Fibroblast of lung (primary cell): ENCODE measurements at regions not wholly inside any gene's neighbourhood (a gene's known extent, or its start where the extent isn't known, plus 50 kb on each side); places are given as distances from the start of the nearest gene placed in this dataset.

Experiments
- DNase-seq, 2 donors: peaks; one replicate each; pipeline versions ENCODE4 v3.0.0 to v3.0.0-alpha.2; 2010; ENCODE audit warnings: low read depth in 2 of 2
- H2AFZ ChIP-seq: 2 replicates; pipeline ENCODE4 v1.5.1; 2012; ENCODE audit warnings: low read length, control low read depth, inconsistent platforms
- H3K27ac ChIP-seq: 2 replicates; pipeline ENCODE4 v1.5.1; 2011; ENCODE audit warnings: low read length, control low read depth; ENCODE audit not compliant: insufficient read depth
- H3K27me3 ChIP-seq: 2 replicates; pipeline ENCODE4 v1.5.1; 2011; ENCODE audit warnings: mild to moderate bottlenecking, low read length; ENCODE audit not compliant: control insufficient read depth, insufficient read depth
- H3K36me3 ChIP-seq: 2 replicates; pipeline ENCODE4 v1.5.1; 2011; ENCODE audit warnings: low read length; ENCODE audit not compliant: control insufficient read depth, insufficient read depth
- H3K4me1 ChIP-seq: 2 replicates; pipeline ENCODE4 v1.5.1; 2011; ENCODE audit warnings: low read length; ENCODE audit not compliant: control insufficient read depth, insufficient read depth; ENCODE audit errors: extremely low read depth
- H3K4me2 ChIP-seq: 2 replicates; pipeline ENCODE4 v1.5.1; 2011; ENCODE audit warnings: low read length, control low read depth; ENCODE audit not compliant: insufficient read depth; ENCODE audit errors: extremely low read depth
- H3K4me3 ChIP-seq, 4 experiments: fragments of 200-600 bp in 1 of 4; sonication (generic) in 1 of 4; replicated peaks in 1 of 4; 2 replicates each; pipeline ENCODE4 v1.5.1; 2011 to 2016; ENCODE audit warnings: low read length in 4 of 4, low read depth in 3 of 4, mild to moderate bottlenecking in 3 of 4, control low read depth in 2 of 4, inconsistent platforms in 1 of 4, mixed read lengths in 1 of 4; ENCODE audit not compliant: insufficient read depth in 1 of 4; ENCODE audit errors: control extremely low read depth in 1 of 4
- H3K79me2 ChIP-seq: 2 replicates; pipeline ENCODE4 v1.5.1; 2012; ENCODE audit warnings: mild to moderate bottlenecking, low read length, inconsistent platforms; ENCODE audit not compliant: control insufficient read depth, insufficient read depth
- H3K9ac ChIP-seq: 2 replicates; pipeline ENCODE4 v1.5.1; 2011; ENCODE audit warnings: mild to moderate bottlenecking, low read length, control low read depth; ENCODE audit not compliant: insufficient read depth
- H3K9me3 ChIP-seq: 2 replicates; pipeline ENCODE4 v1.5.1; 2012; ENCODE audit warnings: low read depth, low read length; ENCODE audit not compliant: control insufficient read depth, insufficient read depth
- H4K20me1 ChIP-seq: 2 replicates; pipeline ENCODE4 v1.5.1; 2011; ENCODE audit warnings: low read length; ENCODE audit not compliant: control insufficient read depth, insufficient read depth; ENCODE audit errors: extremely low read depth
- CTCF ChIP-seq, 2 donors: IDR thresholded peaks in 1 of 2; conservative IDR thresholded peaks in 1 of 2; 1 replicate in 1 of 2; 2 replicates in 1 of 2; pipeline ENCODE4 v1.5.1; 2011 to 2012; ENCODE audit warnings: low read length in 2 of 2, control low read depth in 1 of 2, inconsistent platforms in 1 of 2, low read depth in 1 of 2, mild to moderate bottlenecking in 1 of 2
- EZH2 ChIP-seq: IDR thresholded peaks from 2 replicates; pipeline ENCODE4 v1.5.1; 2012; ENCODE audit warnings: low read length, control low read depth, mild to moderate bottlenecking; ENCODE audit errors: missing control alignments

GRCh38 chr3:104367000-104367399 lies 999.7 kb upstream of the ALCAM start:
- Histone ChIP-seq H4K20me1 (no peaks in the 10 kb centered on the region), H3K36me3 (no peaks in the 10 kb centered on the region), H3K79me2 (no peaks in the 10 kb centered on the region), H3K27me3 (no peaks in the 10 kb centered on the region), H3K4me3 (no peak overlapping the region), H3K27ac (no peak overlapping the region), H3K9ac (no peak overlapping the region), H3K4me1 (no peaks in the 10 kb centered on the region), H3K4me2 (no peak overlapping the region), H2AFZ (no peak overlapping the region), H3K9me3 (no peaks in the 10 kb centered on the region)
- no peak for DNase-seq
- no peak for TF ChIP-seq EZH2
- TF ChIP-seq CTCF (conservative IDR thresholded peaks at IDR 0.05 in 1 of 2, IDR thresholded peaks at IDR 0.05 in 1 of 2; ENCODE audit: low read depth in 1 of 2, low read length in 2 of 2): no peak

DNA sequence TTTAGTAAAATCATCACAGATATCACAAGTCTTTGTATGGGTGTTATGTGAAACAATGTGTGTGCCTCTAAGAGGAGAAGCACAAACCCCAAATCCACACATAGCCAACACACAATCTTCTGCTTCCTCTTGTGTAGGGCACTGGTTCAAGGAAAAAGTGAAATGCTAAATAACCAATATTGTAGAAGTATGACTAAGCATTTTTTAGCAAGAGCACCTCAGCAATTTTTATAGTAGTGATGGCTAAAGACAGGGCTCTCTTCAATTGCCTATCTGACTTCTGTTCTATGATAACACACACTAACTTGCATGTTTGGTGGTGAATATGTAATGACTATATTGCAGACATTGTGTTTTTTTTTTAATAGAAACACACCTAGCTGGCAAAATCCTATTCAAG lies 997.9 kb upstream of the ALCAM start:
- Histone ChIP-seq H3K27me3 (no peaks in the 10 kb centered on the region), H3K9ac (no peak overlapping the region), H3K27ac (no peak overlapping the region), H4K20me1 (no peaks in the 10 kb centered on the region), H3K4me3 (no peak overlapping the region), H3K36me3 (no peaks in the 10 kb centered on the region), H3K79me2 (no peaks in the 10 kb centered on the region), H2AFZ (no peak overlapping the region), H3K4me1 (no peaks in the 10 kb centered on the region), H3K4me2 (no peak overlapping the region), H3K9me3 (no peaks in the 10 kb centered on the region)
- no peak for DNase-seq
- TF ChIP-seq EZH2 (no peak), CTCF (conservative IDR thresholded peaks at IDR 0.05 in 1 of 2, IDR thresholded peaks at IDR 0.05 in 1 of 2; ENCODE audit: low read depth in 1 of 2, low read length in 2 of 2) (no peak)

GRCh38 chr3:104385421-104385820 lies 981.3 kb upstream of the ALCAM start:
- no peak for DNase-seq
- Histone ChIP-seq H2AFZ (no peak overlapping the region), H3K9me3 (no peaks in the 10 kb centered on the region), H3K4me3 (no peak overlapping the region), H3K4me2 (no peak overlapping the region), H3K27ac (no peak overlapping the region), H4K20me1 (no peaks in the 10 kb centered on the region), H3K36me3 (no peaks in the 10 kb centered on the region), H3K4me1 (no peaks in the 10 kb centered on the region), H3K79me2 (no peaks in the 10 kb centered on the region), H3K9ac (no peak overlapping the region), H3K27me3 (no peaks in the 10 kb centered on the region)
- no peak for TF ChIP-seq EZH2
- no peak for TF ChIP-seq CTCF (conservative IDR thresholded peaks at IDR 0.05 in 1 of 2, IDR thresholded peaks at IDR 0.05 in 1 of 2; ENCODE audit: low read depth in 1 of 2, low read length in 2 of 2)
